BE2C (cell line): ENCODE measurements at regions not wholly inside any gene's neighbourhood (a gene's known extent, or its start where the extent isn't known, plus 50 kb on each side); places are given as distances from the start of the nearest gene placed in this dataset.
"Not testable (repeated sequence)": the region's sequence is repeated elsewhere in the genome, so short reads cannot be mapped to it uniquely, and the experiment has no call there.

Experiments
- DNase-seq: peaks from one replicate; pipeline ENCODE4 v3.0.0-alpha.2; 2020
- H3K27me3 ChIP-seq: fragments of 250-450 bp; sonication (Bioruptor Pico); 2 replicates; pipeline ENCODE4 v1.5.1; 2020; ENCODE audit warnings: mild to moderate bottlenecking
- H3K36me3 ChIP-seq: fragments of 250-450 bp; sonication (Bioruptor Pico); 2 replicates; pipeline ENCODE4 v1.5.1; 2020; ENCODE audit warnings: mild to moderate bottlenecking
- H3K4me1 ChIP-seq: fragments of 250-450 bp; sonication (Bioruptor Pico); 2 replicates; pipeline ENCODE4 v1.5.1; 2020
- H3K4me3 ChIP-seq: 2 replicates; pipeline ENCODE4 v1.5.1; 2011; ENCODE audit warnings: low read depth, low read length
- H3K9me3 ChIP-seq: fragments of 250-450 bp; sonication (Bioruptor Pico); 2 replicates; pipeline ENCODE4 v1.5.1; 2020
- CTCF ChIP-seq: IDR thresholded peaks from 2 replicates; pipeline ENCODE4 v1.5.1; 2012; ENCODE audit warnings: mild to moderate bottlenecking, low read depth, low read length

GRCh38 chr1:228655796-228656394, 79.4 kb upstream of the RHOU start:
- H3K36me3 ChIP-seq, result no peaks in the 10 kb centered on the region
- H3K27me3 ChIP-seq, result no peaks in the 10 kb centered on the region
- H3K4me3 ChIP-seq, result no peak overlapping the region
- no peak for DNase-seq
- no peaks in the 10 kb centered on the region for H3K4me1 ChIP-seq
- H3K9me3 ChIP-seq, result no peaks in the 10 kb centered on the region
- TF ChIP-seq CTCF, result no peak

GRCh38 chr1:228662007-228662689, 73.1 kb upstream of the RHOU start:
- H3K4me1 ChIP-seq, DNase-seq, H3K36me3 ChIP-seq, H3K9me3 ChIP-seq, H3K4me3 ChIP-seq, H3K27me3 ChIP-seq: not testable (repeated sequence)

GRCh38 chr1:228664399-228664914, 70.8 kb upstream of the RHOU start:
- Histone ChIP-seq H3K4me3 (peak overlapping the region; percentile 36), H3K36me3 (no peaks in the 10 kb centered on the region), H3K27me3 (no peaks in the 10 kb centered on the region), H3K4me1 (no peaks in the 10 kb centered on the region), H3K9me3 (no peaks in the 10 kb centered on the region)
- TF ChIP-seq CTCF, result peak; percentile 83
- DNase-seq, result peak; percentile 83

GRCh38 chr1:228666686-228667623, 68.3 kb upstream of the RHOU start:
- H3K36me3 ChIP-seq, result no peaks in the 10 kb centered on the region
- H3K4me1 ChIP-seq, result no peaks in the 10 kb centered on the region
- H3K4me3 ChIP-seq, result no peak overlapping the region
- TF ChIP-seq CTCF, result no peak
- DNase-seq, result no peak
- H3K9me3 ChIP-seq, result no peaks in the 10 kb centered on the region
- H3K27me3 ChIP-seq, result no peaks in the 10 kb centered on the region

GRCh38 chr1:228668553-228669241, 66.6 kb upstream of the RHOU start:
- no peak overlapping the region for H3K4me3 ChIP-seq
- no peaks in the 10 kb centered on the region for H3K4me1 ChIP-seq
- no peaks in the 10 kb centered on the region for H3K36me3 ChIP-seq
- H3K27me3 ChIP-seq, result no peaks in the 10 kb centered on the region
- no peak for DNase-seq
- no peak for TF ChIP-seq CTCF
- no peaks in the 10 kb centered on the region for H3K9me3 ChIP-seq

GRCh38 chr1:228669242-228669585, 66.1 kb upstream of the RHOU start:
- no peaks in the 10 kb centered on the region for H3K4me1 ChIP-seq
- no peak for DNase-seq
- H3K4me3 ChIP-seq, result no peak overlapping the region
- H3K27me3 ChIP-seq, result no peaks in the 10 kb centered on the region
- no peaks in the 10 kb centered on the region for H3K36me3 ChIP-seq
- TF ChIP-seq CTCF, result no peak
- H3K9me3 ChIP-seq, result no peaks in the 10 kb centered on the region

- not testable (repeated sequence) for H3K36me3 ChIP-seq, H3K27me3 ChIP-seq, DNase-seq, H3K9me3 ChIP-seq, H3K4me1 ChIP-seq, H3K4me3 ChIP-seq
Observed at GRCh38 chr1:228681076-228681565, 54.2 kb upstream of the RHOU start.
